Natural killer cell treated with Interleukin-12 subunit alpha and Interleukin-12 subunit beta and Interleukin-15 and Interleukin-18, amount 100 ng/mL, for 72 hours (primary cell): ENCODE measurements at regions not wholly inside any gene's neighbourhood (a gene's known extent, or its start where the extent isn't known, plus 50 kb on each side); places are given as distances from the start of the nearest gene placed in this dataset.

Source experiments
- ATAC-seq, 2 donors: fragments of 150-1000 bp; cut with Tn5 transposase in 1 of 2; sonication (Bioruptor Pico), chemical (Tn5 transposase) in 1 of 2; 2 replicates each; pipeline ENCODE4 v1.10.0; 2021
- DNase-seq: peaks from one replicate; pipeline ENCODE4 v3.0.0; 2022; ENCODE audit warnings: low spot score
- H3K27ac Mint-ChIP-seq, 2 donors: 1 replicate in 1 of 2; 2 replicates in 1 of 2; pipeline ENCODE4 v1.8.0; 2022; ENCODE audit warnings: mixed read lengths in 2 of 2, mild to moderate bottlenecking in 1 of 2, moderate library complexity in 1 of 2
- H3K27me3 Mint-ChIP-seq, 2 donors: 1 replicate in 1 of 2; 2 replicates in 1 of 2; pipeline ENCODE4 v1.8.0; 2022; ENCODE audit warnings: mixed read lengths in 2 of 2
- H3K36me3 Mint-ChIP-seq: one replicate; pipeline ENCODE4 v1.8.0; 2022; ENCODE audit warnings: mixed read lengths
- H3K4me1 Mint-ChIP-seq, 2 donors: 1 replicate in 1 of 2; 2 replicates in 1 of 2; pipeline ENCODE4 v1.8.0; 2022; ENCODE audit warnings: low read depth in 2 of 2, mixed read lengths in 2 of 2, mild to moderate bottlenecking in 1 of 2
- H3K4me3 Mint-ChIP-seq: one replicate; pipeline ENCODE4 v1.8.0; 2022; ENCODE audit warnings: mixed read lengths
- H3K9me3 Mint-ChIP-seq: 2 replicates; pipeline ENCODE4 v1.8.0; 2022; ENCODE audit warnings: mixed read lengths

- H3K27me3 Mint-ChIP-seq = peaks cover 14 to 29% of the 10 kb centered on the region in 2 donors
- H3K9me3 Mint-ChIP-seq = peaks cover 3% of the 10 kb centered on the region
- DNase-seq = no peak
- no peaks in the 10 kb centered on the region for H3K4me1 Mint-ChIP-seq
- H3K36me3 Mint-ChIP-seq = no peaks in the 10 kb centered on the region
- no peak overlapping the region for H3K27ac Mint-ChIP-seq
- ATAC-seq = no peak
- no peak overlapping the region for H3K4me3 Mint-ChIP-seq
These were observed 483.9 kb downstream of the KDM4C start for GRCh38 chr9:7241694-7242093.

DNA sequence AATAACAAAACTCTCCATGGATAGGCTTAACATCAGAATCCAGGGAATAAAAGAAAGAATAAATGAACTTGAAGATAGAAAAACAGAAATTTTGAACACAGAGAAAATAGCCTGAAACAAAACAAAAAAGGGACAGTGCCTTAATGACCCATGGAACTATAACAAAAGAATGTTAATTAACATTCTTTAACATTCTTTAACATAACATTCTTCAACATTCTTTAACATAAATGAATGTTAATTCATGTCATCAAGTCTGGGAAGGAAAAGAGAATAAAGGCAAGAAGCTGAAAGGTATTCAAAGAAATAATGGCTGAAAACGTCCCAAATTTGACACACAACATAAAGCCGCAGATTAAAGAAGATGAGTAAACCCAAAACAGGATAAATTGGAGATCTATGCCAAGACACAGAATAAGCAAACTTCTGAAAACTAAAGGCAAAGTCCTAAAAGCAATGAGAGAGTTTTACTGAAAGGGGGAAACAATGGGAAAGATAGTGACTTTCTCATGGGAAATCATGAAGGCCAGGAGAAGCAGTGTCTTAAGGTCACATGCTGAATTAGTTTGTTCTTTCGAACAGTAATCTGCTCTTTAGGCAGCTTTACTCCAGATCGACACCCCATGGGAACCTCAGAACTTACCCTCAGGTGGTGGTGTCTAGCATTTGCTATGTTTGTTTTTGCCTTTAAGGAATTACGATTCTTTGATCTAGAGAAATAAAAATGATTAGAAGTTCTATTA, 483.0 kb downstream of the KDM4C start:
- Mint-ChIP-seq H3K36me3 (no peaks in the 10 kb centered on the region), H3K4me3 (no peak overlapping the region), H3K27me3 (peaks cover 12 to 24% of the 10 kb centered on the region in 2 donors), H3K27ac (no peak overlapping the region), H3K9me3 (peaks cover 3% of the 10 kb centered on the region), H3K4me1 (no peaks in the 10 kb centered on the region)
- no peak for ATAC-seq
- no peak for DNase-seq

DNA sequence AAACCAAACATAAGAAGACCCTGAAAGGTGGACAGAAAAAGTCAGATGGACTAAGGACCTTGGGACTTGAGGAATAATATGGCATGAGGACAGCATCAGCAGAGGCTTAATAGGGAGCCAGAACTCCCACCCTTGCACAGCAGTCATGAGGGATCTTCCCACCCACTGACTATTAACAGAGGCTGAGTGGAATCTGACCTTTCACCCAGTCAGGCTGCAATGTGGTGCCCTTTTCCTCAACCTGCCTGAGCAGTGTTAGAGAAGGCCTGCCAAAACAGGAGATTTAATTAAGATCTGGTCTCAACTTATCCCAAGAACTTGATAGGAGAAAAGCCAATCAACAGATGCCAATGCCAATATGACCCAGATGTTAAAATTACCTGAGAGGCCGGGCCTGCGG, 481.9 kb downstream of the KDM4C start:
- Mint-ChIP-seq H3K4me1 (no peaks in the 10 kb centered on the region), H3K36me3 (no peaks in the 10 kb centered on the region), H3K4me3 (no peak overlapping the region), H3K27me3 (peaks cover 1 to 14% of the 10 kb centered on the region in 2 donors), H3K9me3 (no peaks in the 10 kb centered on the region), H3K27ac (no peak overlapping the region)
- ATAC-seq (no peak), DNase-seq (no peak)

DNA sequence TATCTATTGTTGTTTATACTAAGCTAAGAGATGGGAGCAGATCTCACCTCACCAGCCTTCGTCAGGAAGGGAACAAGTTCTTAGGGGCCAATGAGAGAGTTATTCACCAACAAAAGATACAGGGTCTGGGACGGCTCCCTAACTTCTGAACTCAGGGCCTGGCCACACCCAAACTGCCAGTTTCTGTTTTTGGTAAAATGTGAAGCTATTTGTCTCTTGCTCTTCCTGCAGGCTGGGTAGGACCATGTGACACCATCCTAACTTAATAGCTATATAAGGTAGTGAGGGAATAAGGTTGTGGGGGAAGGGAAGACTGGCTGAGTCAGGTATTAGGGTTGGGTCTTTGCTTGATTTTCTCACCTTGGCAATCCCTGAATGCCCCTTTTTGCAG, 480.5 kb downstream of the KDM4C start:
- ATAC-seq = no peak
- no peak for DNase-seq
- H3K27me3 Mint-ChIP-seq = peaks cover 2 to 3% of the 10 kb centered on the region in 2 donors
- no peaks in the 10 kb centered on the region for H3K9me3 Mint-ChIP-seq
- H3K4me1 Mint-ChIP-seq = no peaks in the 10 kb centered on the region
- no peaks in the 10 kb centered on the region for H3K36me3 Mint-ChIP-seq
- no peak overlapping the region for H3K4me3 Mint-ChIP-seq
- H3K27ac Mint-ChIP-seq = no peak overlapping the region

- H3K4me3 Mint-ChIP-seq = no peak overlapping the region
- H3K36me3 Mint-ChIP-seq = no peaks in the 10 kb centered on the region
- H3K4me1 Mint-ChIP-seq = no peaks in the 10 kb centered on the region
- H3K9me3 Mint-ChIP-seq = no peaks in the 10 kb centered on the region
- ATAC-seq (no peak), DNase-seq (no peak)
- H3K27me3 Mint-ChIP-seq = peaks cover 6 to 7% of the 10 kb centered on the region in 2 donors
- no peak overlapping the region for H3K27ac Mint-ChIP-seq
These were observed 479.9 kb downstream of the KDM4C start for GRCh38 chr9:7237473-7238246.

GRCh38 chr9:7236186-7236585, 478.4 kb downstream of the KDM4C start:
- ATAC-seq = no peak
- no peak overlapping the region for H3K4me3 Mint-ChIP-seq

DNA sequence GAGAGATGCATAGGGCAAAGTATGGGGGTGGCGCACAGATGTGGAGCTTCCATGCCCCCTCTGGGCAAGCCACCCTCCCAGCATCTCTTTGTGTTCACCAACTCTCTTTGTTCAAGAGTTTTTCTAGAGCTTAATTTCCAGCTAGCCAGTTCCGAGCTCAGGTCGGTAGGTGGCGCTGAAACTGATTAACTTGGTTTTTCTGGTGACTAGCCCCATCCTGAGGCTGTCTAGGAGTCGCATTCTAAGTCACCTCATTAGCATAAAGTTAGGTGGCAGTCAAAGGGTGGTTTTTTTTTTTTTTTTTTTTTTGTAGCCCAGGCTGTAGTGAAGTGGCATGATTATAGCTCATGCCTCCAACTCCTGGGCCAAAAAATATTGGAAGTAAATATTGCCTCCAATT, 476.4 kb downstream of the KDM4C start:
- Mint-ChIP-seq H3K27ac (no peak overlapping the region), H3K4me3 (no peak overlapping the region), H3K9me3 (no peaks in the 10 kb centered on the region), H3K36me3 (no peaks in the 10 kb centered on the region), H3K4me1 (no peaks in the 10 kb centered on the region), H3K27me3 (peaks cover 20 to 22% of the 10 kb centered on the region in 2 donors)
- ATAC-seq (peak; percentile 61 to 65), DNase-seq (no peak)

More at GRCh38 chr9:7236186-7236585, 478.4 kb downstream of the KDM4C start:
- Mint-ChIP-seq H3K36me3 (no peaks in the 10 kb centered on the region), H3K27ac (no peak overlapping the region), H3K9me3 (no peaks in the 10 kb centered on the region), H3K4me1 (no peaks in the 10 kb centered on the region), H3K27me3 (peaks cover 9 to 11% of the 10 kb centered on the region in 2 donors)
- no peak for DNase-seq

DNA sequence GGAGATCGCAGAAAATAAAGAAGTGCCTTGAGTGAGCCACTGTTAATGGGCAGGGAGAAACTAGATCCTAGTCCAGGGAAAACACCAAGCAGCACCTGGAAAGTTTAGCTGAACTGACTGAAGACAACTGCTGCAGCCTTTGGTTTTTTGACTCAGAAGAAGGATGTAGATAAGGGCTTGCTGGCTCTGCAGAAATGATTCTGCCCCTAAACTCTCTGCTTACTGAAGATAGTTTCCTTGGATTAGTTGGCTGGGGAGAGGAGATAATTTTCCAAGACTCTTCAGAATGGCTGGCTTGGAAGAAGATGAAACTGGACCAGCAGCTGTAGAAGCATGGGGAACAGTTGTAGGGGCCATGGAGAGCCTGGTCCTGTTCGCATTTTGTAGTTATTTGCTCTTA, 471.8 kb downstream of the KDM4C start:
- Mint-ChIP-seq H3K36me3 (no peaks in the 10 kb centered on the region), H3K27ac (no peak overlapping the region), H3K4me1 (peaks cover 0 to 6% of the 10 kb centered on the region in 2 donors), H3K27me3 (peaks cover 34 to 51% of the 10 kb centered on the region in 2 donors), H3K9me3 (no peaks in the 10 kb centered on the region), H3K4me3 (no peak overlapping the region)
- ATAC-seq = no peak
- no peak for DNase-seq

- H3K36me3 Mint-ChIP-seq = no peaks in the 10 kb centered on the region
- H3K4me1 Mint-ChIP-seq = peaks cover 0 to 6% of the 10 kb centered on the region in 2 donors
- H3K9me3 Mint-ChIP-seq = no peaks in the 10 kb centered on the region
- H3K27me3 Mint-ChIP-seq = peaks cover 38 to 57% of the 10 kb centered on the region in 2 donors
- no peak overlapping the region for H3K4me3 Mint-ChIP-seq
- no peak for ATAC-seq
- H3K27ac Mint-ChIP-seq = no peak overlapping the region
- no peak for DNase-seq
These were observed 471.0 kb downstream of the KDM4C start for GRCh38 chr9:7228726-7229125.

- ATAC-seq (no peak), DNase-seq (no peak)
- peaks cover 0 to 6% of the 10 kb centered on the region in 2 donors for H3K4me1 Mint-ChIP-seq
- H3K27me3 Mint-ChIP-seq = peaks cover 35 to 57% of the 10 kb centered on the region in 2 donors
- H3K4me3 Mint-ChIP-seq = no peak overlapping the region
- H3K36me3 Mint-ChIP-seq = no peaks in the 10 kb centered on the region
- H3K27ac Mint-ChIP-seq = no peak overlapping the region
- no peaks in the 10 kb centered on the region for H3K9me3 Mint-ChIP-seq
These were observed 470.2 kb downstream of the KDM4C start for GRCh38 chr9:7227951-7228350.

DNA sequence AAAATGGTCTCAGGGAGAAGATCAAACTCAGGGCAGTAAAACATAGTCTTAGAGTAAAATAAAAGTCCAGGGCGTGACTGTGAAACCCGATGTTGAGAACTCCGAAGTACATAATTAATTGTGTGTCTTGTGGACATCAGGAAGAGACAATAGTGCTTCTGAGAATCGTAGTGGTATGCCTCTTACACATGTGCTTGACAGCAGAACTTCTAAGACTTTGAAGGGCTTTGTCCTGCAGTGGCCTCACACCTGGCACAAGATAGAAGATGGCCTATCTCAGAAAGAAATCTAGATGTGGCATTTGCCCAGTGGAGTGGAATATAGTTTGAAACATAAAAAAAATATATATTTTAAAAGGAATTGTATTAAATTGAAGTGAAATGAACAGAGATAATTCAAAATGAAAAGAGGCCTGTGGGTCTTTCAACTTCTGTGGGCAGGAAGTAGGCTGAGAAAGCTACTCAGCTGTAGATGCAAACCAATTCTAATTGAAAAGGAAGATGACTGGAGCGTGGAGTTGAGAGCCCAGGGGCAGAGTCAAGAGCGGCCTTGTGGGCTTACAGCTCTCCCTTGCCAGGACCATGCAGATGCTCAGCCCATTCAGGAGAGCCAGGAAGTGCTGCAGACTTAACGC, 468.4 kb downstream of the KDM4C start:
- no peak for DNase-seq

More for the DNA sequence above, 468.4 kb downstream of the KDM4C start:
- H3K27ac Mint-ChIP-seq = no peak overlapping the region
- H3K9me3 Mint-ChIP-seq = peaks cover 2% of the 10 kb centered on the region
- no peaks in the 10 kb centered on the region for H3K36me3 Mint-ChIP-seq
- H3K4me3 Mint-ChIP-seq = no peak overlapping the region
- H3K4me1 Mint-ChIP-seq = peaks cover 0 to 6% of the 10 kb centered on the region in 2 donors
- no peak for ATAC-seq
- peaks cover 31 to 48% of the 10 kb centered on the region in 2 donors for H3K27me3 Mint-ChIP-seq
